ENCODE measurements at regions not wholly inside any gene's neighbourhood (a gene's known extent, or its start where the extent isn't known, plus 50 kb on each side); places are given as distances from the start of the nearest gene placed in this dataset.

GRCh38 chr7:46879783-46880182 lies 702.1 kb downstream of the TNS3 start:
- DNase-seq (ENCODE audit: low read depth in 2 of 2) = no peak

DNA sequence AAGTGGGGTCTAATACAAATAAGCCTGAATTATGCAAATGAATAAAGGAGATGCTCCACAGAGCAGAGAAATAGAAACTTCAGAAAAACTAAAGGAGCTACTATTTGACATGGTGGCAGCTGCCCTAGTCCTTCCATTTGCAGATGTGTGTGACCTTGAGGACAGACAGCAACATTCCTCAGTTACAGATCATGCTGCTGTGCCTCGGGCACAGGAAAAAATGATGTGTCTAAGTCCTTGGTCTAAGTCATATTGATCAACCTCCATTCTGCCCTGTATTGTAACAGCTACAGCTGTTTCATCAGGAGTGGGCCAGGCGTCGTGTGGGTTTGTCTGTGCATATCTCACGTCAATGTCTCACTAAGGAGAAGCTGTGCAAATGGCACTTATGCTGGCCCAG lies 710.4 kb downstream of the TNS3 start:
- DNase-seq (ENCODE audit: low read depth in 2 of 2) = no peak

GRCh38 chr7:46864716-46865115 lies 717.2 kb downstream of the TNS3 start:
- no peak for DNase-seq (ENCODE audit: low read depth in 2 of 2)

GRCh38 chr7:46859963-46860475 lies 721.9 kb downstream of the TNS3 start:
- no peak for DNase-seq (ENCODE audit: low read depth in 2 of 2)

DNA sequence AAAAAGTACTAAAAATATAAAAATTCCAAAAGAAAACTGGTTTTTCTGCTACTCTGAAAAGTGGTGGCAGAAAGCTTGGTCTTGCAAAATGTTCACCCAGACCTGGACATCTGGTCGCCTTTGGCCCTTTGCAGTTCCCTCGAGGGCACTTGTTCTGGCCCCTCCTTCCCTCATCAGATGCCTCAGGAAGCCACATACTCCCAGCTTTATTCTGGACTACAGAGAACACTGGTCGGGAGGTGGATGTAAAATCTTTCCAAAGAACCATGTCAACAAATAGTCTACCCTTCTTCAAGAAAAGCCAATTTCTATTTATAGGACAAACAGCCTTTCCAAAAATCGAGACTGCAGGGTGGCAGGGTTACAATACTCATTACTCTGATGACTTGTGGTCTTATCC lies 726.1 kb downstream of the TNS3 start:
- no peak for DNase-seq (ENCODE audit: low read depth in 2 of 2)

- no peak for DNase-seq (ENCODE audit: low read depth in 2 of 2)
Measured at GRCh38 chr7:46854958-46855473, 726.9 kb downstream of the TNS3 start.

- no peak for DNase-seq (ENCODE audit: low read depth in 2 of 2)
Measured at GRCh38 chr7:46853451-46853850, 728.5 kb downstream of the TNS3 start.

- no peak for DNase-seq (ENCODE audit: low read depth in 2 of 2)
Measured at GRCh38 chr7:46852795-46853194, 729.1 kb downstream of the TNS3 start.

GRCh38 chr7:46850563-46851330 lies 731.2 kb downstream of the TNS3 start:
- no peak for DNase-seq (ENCODE audit: low read depth in 2 of 2)

GRCh38 chr7:46848944-46849343 lies 733.0 kb downstream of the TNS3 start:
- DNase-seq (ENCODE audit: low read depth in 2 of 2) = no peak

DNA sequence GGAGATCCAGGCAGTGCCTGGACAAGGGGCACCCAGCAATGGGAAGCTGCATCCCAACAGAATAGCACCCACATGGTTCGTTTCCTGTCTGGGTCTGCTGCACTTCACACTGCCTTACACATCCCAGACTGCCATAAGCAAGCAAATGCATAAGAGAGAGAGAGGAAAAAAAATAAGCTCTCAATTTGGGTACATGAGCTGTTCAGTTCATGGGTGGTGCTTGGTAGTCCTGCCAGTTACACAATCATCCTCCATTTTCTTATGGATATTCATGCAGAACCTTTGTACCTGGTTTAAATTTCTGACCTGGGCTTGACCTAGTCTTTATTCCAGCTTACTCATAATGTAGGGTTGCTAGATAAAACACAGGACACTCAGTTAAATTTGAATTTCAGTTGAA lies 733.6 kb downstream of the TNS3 start:
- no peak for DNase-seq (ENCODE audit: low read depth in 2 of 2)

DNA sequence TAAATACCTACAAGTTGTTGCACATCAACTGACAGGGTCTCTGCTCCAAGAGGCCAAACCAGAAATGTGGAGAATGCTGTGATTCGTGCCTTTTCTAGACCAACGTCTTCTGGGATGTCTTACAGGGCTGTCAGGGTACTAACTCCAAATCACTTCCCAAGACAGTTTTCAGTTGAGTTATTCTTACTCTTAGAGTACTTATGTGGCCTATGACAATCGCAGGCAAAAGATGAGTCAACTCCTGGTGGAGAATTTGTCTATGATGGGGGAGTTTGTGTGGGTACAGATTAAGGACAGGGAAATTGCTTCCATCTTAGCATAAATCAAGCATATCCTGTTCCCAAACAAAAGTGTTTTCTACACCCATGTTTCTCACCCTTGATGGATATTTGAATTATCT lies 734.8 kb downstream of the TNS3 start:
- DNase-seq (ENCODE audit: low read depth in 2 of 2) = no peak

DNA sequence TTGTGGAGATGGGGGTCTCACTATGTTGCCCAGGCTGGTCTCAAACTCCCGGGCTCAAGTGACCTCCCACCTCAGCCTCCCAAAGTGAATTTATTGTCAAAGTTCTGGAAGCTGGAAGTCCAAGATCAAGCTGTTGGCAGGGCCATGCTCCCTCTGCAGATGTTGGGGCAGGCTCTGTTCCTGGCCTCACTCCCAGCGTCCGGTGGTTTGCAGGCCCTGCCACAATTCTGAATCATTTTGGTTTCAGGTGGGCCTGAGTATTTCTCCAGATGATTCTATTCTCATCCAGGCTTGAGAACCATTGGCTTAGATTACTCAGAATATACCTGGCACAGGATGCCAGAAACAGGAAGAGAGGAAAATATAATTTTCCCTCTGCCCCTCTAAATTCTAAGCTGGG lies 737.4 kb downstream of the TNS3 start:
- no peak for DNase-seq (ENCODE audit: low read depth in 2 of 2)

- DNase-seq (ENCODE audit: low read depth in 2 of 2) = no peak
Measured at GRCh38 chr7:46841248-46841647, 740.7 kb downstream of the TNS3 start.

GRCh38 chr7:46839651-46840050 lies 742.3 kb downstream of the TNS3 start:
- DNase-seq (ENCODE audit: low read depth in 2 of 2) = no peak

DNA sequence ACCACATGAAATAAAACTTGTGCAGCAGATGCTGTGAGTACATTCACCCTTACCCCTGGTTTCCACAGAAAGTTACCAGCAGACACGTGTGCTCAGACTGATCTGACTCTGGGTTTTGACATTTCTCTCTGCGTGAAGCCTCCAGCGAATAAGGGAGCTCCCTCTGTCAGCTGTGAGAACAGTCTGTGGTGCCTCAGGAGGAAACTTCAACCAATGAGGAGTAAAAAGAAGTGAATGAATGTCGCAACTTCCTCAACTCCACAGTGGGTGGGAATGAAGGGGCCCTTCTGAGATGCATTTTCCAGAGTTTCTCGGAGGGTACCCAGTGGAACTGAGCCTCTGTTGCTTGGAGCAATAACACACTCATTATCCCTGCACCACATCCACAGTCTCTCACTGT lies 743.4 kb downstream of the TNS3 start:
- no peak for DNase-seq (ENCODE audit: low read depth in 2 of 2)

DNA sequence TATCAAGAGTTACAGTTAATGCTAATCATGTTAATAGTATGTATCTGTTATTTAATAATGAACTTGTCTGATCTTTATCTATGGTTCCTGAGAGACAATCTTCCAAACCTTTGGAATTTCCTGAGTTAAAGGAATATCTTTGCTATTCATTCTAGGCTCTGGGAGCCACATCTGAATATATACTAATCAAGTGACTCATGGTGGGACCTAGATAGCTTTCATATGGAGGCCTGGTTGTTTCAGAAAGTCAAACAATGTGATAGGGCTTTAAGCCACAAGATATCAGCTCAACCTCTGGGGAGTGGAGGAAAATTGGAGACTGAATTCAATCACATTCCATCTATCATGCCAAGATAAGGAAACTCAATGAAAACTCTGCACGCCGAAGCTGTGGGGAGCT lies 746.4 kb downstream of the TNS3 start:
- DNase-seq (ENCODE audit: low read depth in 2 of 2) = no peak

DNA sequence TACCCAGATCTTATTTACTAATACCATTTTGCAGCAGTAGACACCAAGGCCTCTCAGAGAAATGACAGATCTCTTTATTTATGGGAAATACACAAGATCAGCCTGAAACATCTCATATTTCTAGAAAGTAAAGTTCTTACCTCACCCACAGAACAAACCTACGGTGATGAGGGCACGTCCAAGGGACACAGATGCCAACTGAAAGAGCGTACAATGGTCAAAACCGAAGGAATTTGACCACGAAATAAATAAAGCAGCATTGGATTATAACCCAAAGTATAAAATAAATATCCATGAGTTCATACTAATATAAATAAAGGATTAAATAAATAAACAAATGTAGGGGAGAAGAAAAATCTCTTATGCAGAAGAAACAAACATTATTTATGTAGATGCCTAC lies 747.0 kb downstream of the TNS3 start:
- no peak for DNase-seq (ENCODE audit: low read depth in 2 of 2)

GRCh38 chr7:46833197-46833596 lies 748.7 kb downstream of the TNS3 start:
- DNase-seq (ENCODE audit: low read depth in 2 of 2) = no peak

- DNase-seq (ENCODE audit: low read depth in 2 of 2) = no peak
Measured at GRCh38 chr7:46832136-46832535, 749.8 kb downstream of the TNS3 start.

GRCh38 chr7:46819819-46820218 lies 762.1 kb downstream of the TNS3 start:
- no peak for DNase-seq (ENCODE audit: low read depth in 2 of 2)

DNA sequence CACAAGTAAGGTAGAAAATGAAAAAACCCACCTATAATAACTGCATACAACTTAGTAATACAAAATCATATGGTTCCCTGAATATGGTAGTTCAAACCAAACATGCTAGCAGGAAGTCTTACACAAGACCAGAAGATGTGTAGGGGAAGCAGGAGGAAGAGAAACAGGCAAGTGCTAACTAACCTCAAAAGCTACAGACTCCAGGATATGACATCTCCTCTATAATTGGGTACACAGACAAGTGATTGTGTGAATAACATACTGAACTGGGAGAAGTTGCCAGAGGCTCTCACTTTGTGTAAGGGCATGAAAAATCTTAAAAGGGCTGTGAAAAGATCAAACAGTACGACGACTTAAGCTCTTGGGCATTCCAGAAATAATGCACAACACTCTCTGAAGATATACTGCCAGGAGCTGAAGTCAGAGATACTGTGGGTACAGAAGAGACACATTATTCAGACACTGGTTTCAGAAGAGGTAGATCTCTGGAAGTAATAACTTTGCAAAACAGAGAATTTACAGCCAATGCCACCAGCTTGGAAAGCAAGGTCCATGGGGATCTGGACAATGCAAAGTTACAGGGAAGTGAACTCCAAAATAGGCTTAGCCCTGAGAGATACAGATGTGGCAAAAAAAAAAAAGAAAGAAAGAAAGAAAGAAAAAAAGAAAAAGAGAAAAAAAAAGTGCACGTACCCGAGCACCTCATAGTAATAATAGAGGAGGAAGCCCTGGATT lies 767.2 kb downstream of the TNS3 start:
- no peak for DNase-seq (ENCODE audit: low read depth in 2 of 2)

GRCh38 chr7:46812101-46812675 lies 769.7 kb downstream of the TNS3 start:
- no peak for DNase-seq (ENCODE audit: low read depth in 2 of 2)

Measured in stimulated activated CD8-positive, alpha-beta memory T cell treated with anti-CD3 and anti-CD28 coated beads, Interleukin-15, amount 100 ng/mL, for 48 hours (primary cell).